K562 (cell line): ENCODE measurements at regions not wholly inside any gene's neighbourhood (a gene's known extent, or its start where the extent isn't known, plus 50 kb on each side); places are given as distances from the start of the nearest gene placed in this dataset.

Source experiments
- BDP1 ChIP-seq: IDR thresholded peaks from 3 replicates; pipeline ENCODE4 v1.6.1; 2011; ENCODE audit not compliant: insufficient read length, insufficient read depth
- BHLHE40 ChIP-seq: IDR thresholded peaks from 2 replicates; pipeline ENCODE4 v1.6.1; 2011; ENCODE audit warnings: low read length, improper control_type of control experiment
- BRCA1 ChIP-seq, 2 experiments: fragments of 450-650 bp in 1 of 2; sonication (generic) in 1 of 2; formaldehyde crosslinking in 1 of 2; IDR thresholded peaks; 2 replicates each; pipeline versions ENCODE4 v1.5.0 to v1.6.1; 2017 to 2020; ENCODE audit warnings: mild to moderate bottlenecking in 1 of 2, missing genetic modification reagents in 1 of 2
- CHD2 ChIP-seq: IDR thresholded peaks from 2 replicates; pipeline ENCODE4 v1.6.1; 2011; ENCODE audit warnings: low read depth, low read length
- HNRNPK ChIP-seq: fragments of 200-400 bp; formaldehyde crosslinking; IDR thresholded peaks from one replicate; pipeline ENCODE4 v1.6.1; 2018; ENCODE audit warnings: mild to moderate bottlenecking, low read depth, low read length; ENCODE audit not compliant: poor library complexity, severe bottlenecking
- MAFK ChIP-seq: IDR thresholded peaks from 2 replicates; pipeline ENCODE4 v1.6.1; 2011; ENCODE audit warnings: low read length, improper control_type of control experiment
- MTF1 ChIP-seq: fragments of 250-450 bp; sonication (Bioruptor Pico); IDR thresholded peaks from 2 replicates; pipeline ENCODE4 v1.9.0; 2021; ENCODE audit warnings: moderate library complexity, mild to moderate bottlenecking, inconsistent platforms, borderline replicate concordance
- NFYB ChIP-seq: IDR thresholded peaks from 2 replicates; pipeline ENCODE4 v1.6.1; 2011; ENCODE audit warnings: mild to moderate bottlenecking, moderate library complexity; ENCODE audit not compliant: insufficient read length; ENCODE audit errors: extremely low read depth
- PHF21A ChIP-seq: fragments of 450-650 bp; IDR thresholded peaks from 2 replicates; pipeline ENCODE4 v1.6.1; 2017; ENCODE audit warnings: low read depth, borderline replicate concordance
- RBM39 ChIP-seq: fragments of 200-400 bp; formaldehyde crosslinking; optimal IDR thresholded peaks from 2 replicates; pipeline ENCODE3; 2018; ENCODE audit warnings: low read depth, low read length
- RNF2 ChIP-seq: sonication (generic); IDR thresholded peaks from 2 replicates; pipeline ENCODE4 v1.6.1; 2016
- RUNX1 ChIP-seq: sonication (generic); IDR thresholded peaks from 2 replicates; pipeline ENCODE4 v1.6.1; 2016; ENCODE audit warnings: antibody characterized with exemption, low read depth
- SMARCA5 ChIP-seq: fragments of 450-650 bp; IDR thresholded peaks from 2 replicates; pipeline ENCODE4 v1.6.1; 2016
- SRF ChIP-seq, 2 experiments: fragments of 250-450, 450-650 bp in 1 of 2; sonication (Bioruptor Pico) in 1 of 2; sonication (generic) in 1 of 2; formaldehyde crosslinking; IDR thresholded peaks; 2 replicates each; pipeline versions ENCODE4 v1.5.0 to v1.5.1; 2020 to 2022; ENCODE audit warnings: mild to moderate bottlenecking in 1 of 2, missing genetic modification reagents in 1 of 2
- ZC3H8 ChIP-seq: fragments of 450-650 bp; IDR thresholded peaks from 2 replicates; pipeline ENCODE4 v1.6.1; 2017
- ZNF75A ChIP-seq: fragments of 450-650 bp; formaldehyde crosslinking; IDR thresholded peaks from 2 replicates; pipeline ENCODE4 v1.4.0; 2020; ENCODE audit warnings: mild to moderate bottlenecking
- ZNF764 ChIP-seq: fragments of 250-450 bp; sonication (Bioruptor Pico); IDR thresholded peaks from 2 replicates; pipeline ENCODE4 v1.4.0; 2020; ENCODE audit warnings: low read depth, mild to moderate bottlenecking, moderate library complexity
- ZNF77 ChIP-seq: fragments of 250-450 bp; sonication (Bioruptor Pico); IDR thresholded peaks from 2 replicates; pipeline ENCODE4 v1.5.0; 2020
- TF ChIP-seq, protein P1 (sequence below): sonication (generic); formaldehyde crosslinking; IDR thresholded peaks from 2 replicates; pipeline ENCODE4 v1.8.0; 2022; ENCODE audit warnings: missing genetic modification reagents, mild to moderate bottlenecking, borderline replicate concordance
- TF ChIP-seq, protein P2 (sequence below), 2 experiments: fragments of 450-650 bp; IDR thresholded peaks; 2 replicates each; pipeline ENCODE4 v1.6.1; 2018; ENCODE audit warnings: mild to moderate bottlenecking in 2 of 2, low read depth in 1 of 2; ENCODE audit not compliant: partially characterized antibody in 2 of 2
- TF ChIP-seq, protein P3 (sequence below): fragments of 450-650 bp; IDR thresholded peaks from 2 replicates; pipeline ENCODE4 v1.6.1; 2016; ENCODE audit warnings: borderline replicate concordance

DNA sequence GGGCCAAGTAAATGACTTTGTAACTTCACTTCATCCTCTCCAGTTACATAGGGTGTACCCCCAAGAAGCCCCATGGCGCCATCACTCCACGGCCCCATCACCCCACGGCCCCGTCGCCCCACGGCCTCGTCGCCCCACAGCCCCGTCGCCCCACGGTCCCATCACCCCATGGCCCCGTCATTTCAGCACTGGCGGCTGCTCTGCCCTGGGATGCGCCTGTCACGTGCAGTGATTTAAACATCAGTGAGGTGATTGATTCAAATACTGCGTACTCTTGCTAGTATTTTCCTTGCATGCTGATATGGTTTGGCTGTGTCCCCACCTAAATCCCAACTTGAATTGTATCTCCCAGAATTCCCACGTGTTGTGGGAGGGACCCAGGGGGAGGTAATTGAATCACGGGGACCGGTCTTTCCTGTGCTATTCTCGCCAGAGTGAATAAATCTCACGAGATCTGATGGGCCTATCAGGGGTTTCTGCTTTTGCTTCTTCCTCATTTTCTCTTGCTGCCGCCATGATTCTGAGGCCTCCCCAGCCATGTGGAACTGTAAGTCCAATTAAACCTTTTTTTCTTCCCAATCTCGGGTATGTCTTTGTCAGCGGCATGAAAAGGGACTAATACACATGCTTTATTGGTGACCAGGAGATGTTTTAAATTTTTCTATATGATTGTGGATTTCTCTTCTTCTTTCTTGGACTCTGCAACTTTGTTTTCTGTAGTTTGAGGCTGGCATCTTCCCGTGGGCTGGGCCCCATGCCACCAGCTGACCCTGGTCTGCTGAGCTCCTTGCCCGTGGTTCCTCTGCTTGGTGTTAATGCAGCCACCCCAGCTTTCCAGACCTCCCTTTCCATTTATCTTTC, 50.1 kb upstream of the PCBP3 start (continued):
- TF ChIP-seq NFYB, result peak; percentile 81
- no peak for TF ChIP-seq RBM39
- TF ChIP-seq ZC3H8, result no peak
- no peak for TF ChIP-seq RNF2
- TF ChIP-seq BRCA1 (IDR thresholded peaks at IDR 0.05), result no peak
- TF ChIP-seq BRCA1 (CRISPR knock-in tag; IDR thresholded peaks at IDR 0.05), result no peak
- no peak for TF ChIP-seq HNRNPK
- no peak for TF ChIP-seq ZNF77 (CRISPR knock-in tag)
- TF ChIP-seq SMARCA5, result no peak
- peak; percentile 75 for TF ChIP-seq BHLHE40
- TF ChIP-seq CHD2, result peak; percentile 94
- no peak for TF ChIP-seq BDP1
- no peak for TF ChIP-seq ZNF764
- TF ChIP-seq MAFK, result no peak
- TF ChIP-seq SRF (CRISPR knock-in tag; IDR thresholded peaks at IDR 0.05), result peak in 1 of 2 experiments; percentile 53; a peak in 1 of 4 replicates
- TF ChIP-seq, protein P1, sequence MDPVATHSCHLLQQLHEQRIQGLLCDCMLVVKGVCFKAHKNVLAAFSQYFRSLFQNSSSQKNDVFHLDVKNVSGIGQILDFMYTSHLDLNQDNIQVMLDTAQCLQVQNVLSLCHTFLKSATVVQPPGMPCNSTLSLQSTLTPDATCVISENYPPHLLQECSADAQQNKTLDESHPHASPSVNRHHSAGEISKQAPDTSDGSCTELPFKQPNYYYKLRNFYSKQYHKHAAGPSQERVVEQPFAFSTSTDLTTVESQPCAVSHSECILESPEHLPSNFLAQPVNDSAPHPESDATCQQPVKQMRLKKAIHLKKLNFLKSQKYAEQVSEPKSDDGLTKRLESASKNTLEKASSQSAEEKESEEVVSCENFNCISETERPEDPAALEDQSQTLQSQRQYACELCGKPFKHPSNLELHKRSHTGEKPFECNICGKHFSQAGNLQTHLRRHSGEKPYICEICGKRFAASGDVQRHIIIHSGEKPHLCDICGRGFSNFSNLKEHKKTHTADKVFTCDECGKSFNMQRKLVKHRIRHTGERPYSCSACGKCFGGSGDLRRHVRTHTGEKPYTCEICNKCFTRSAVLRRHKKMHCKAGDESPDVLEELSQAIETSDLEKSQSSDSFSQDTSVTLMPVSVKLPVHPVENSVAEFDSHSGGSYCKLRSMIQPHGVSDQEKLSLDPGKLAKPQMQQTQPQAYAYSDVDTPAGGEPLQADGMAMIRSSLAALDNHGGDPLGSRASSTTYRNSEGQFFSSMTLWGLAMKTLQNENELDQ (CRISPR knock-in tag), result 0 out of 2 replicates have a peak, but pooled peaks have one; percentile 48
- TF ChIP-seq, protein P2, sequence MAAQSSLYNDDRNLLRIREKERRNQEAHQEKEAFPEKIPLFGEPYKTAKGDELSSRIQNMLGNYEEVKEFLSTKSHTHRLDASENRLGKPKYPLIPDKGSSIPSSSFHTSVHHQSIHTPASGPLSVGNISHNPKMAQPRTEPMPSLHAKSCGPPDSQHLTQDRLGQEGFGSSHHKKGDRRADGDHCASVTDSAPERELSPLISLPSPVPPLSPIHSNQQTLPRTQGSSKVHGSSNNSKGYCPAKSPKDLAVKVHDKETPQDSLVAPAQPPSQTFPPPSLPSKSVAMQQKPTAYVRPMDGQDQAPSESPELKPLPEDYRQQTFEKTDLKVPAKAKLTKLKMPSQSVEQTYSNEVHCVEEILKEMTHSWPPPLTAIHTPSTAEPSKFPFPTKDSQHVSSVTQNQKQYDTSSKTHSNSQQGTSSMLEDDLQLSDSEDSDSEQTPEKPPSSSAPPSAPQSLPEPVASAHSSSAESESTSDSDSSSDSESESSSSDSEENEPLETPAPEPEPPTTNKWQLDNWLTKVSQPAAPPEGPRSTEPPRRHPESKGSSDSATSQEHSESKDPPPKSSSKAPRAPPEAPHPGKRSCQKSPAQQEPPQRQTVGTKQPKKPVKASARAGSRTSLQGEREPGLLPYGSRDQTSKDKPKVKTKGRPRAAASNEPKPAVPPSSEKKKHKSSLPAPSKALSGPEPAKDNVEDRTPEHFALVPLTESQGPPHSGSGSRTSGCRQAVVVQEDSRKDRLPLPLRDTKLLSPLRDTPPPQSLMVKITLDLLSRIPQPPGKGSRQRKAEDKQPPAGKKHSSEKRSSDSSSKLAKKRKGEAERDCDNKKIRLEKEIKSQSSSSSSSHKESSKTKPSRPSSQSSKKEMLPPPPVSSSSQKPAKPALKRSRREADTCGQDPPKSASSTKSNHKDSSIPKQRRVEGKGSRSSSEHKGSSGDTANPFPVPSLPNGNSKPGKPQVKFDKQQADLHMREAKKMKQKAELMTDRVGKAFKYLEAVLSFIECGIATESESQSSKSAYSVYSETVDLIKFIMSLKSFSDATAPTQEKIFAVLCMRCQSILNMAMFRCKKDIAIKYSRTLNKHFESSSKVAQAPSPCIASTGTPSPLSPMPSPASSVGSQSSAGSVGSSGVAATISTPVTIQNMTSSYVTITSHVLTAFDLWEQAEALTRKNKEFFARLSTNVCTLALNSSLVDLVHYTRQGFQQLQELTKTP (IDR thresholded peaks at IDR 0.05; ENCODE audit: low read depth in 1 of 2, partially characterized antibody in 2 of 2), result no peak
- no peak for TF ChIP-seq ZNF75A (CRISPR knock-in tag)
- no peak for TF ChIP-seq RUNX1
- TF ChIP-seq, protein P3, sequence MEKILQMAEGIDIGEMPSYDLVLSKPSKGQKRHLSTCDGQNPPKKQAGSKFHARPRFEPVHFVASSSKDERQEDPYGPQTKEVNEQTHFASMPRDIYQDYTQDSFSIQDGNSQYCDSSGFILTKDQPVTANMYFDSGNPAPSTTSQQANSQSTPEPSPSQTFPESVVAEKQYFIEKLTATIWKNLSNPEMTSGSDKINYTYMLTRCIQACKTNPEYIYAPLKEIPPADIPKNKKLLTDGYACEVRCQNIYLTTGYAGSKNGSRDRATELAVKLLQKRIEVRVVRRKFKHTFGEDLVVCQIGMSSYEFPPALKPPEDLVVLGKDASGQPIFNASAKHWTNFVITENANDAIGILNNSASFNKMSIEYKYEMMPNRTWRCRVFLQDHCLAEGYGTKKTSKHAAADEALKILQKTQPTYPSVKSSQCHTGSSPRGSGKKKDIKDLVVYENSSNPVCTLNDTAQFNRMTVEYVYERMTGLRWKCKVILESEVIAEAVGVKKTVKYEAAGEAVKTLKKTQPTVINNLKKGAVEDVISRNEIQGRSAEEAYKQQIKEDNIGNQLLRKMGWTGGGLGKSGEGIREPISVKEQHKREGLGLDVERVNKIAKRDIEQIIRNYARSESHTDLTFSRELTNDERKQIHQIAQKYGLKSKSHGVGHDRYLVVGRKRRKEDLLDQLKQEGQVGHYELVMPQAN, result peak; percentile 81
- peak; percentile 87; the same call in 1 of the 2 replicates for TF ChIP-seq PHF21A
- TF ChIP-seq MTF1 (CRISPR knock-in tag), result no peak
